C4-2B (cell line): ENCODE measurements at regions not wholly inside any gene's neighbourhood (a gene's known extent, or its start where the extent isn't known, plus 50 kb on each side); places are given as distances from the start of the nearest gene placed in this dataset.

ENCODE experiments used
- CTCF ChIP-seq: fragments of 450-650 bp; conservative IDR thresholded peaks from 2 replicates; pipeline ENCODE4 v1.5.1; 2017; ENCODE audit warnings: mild to moderate bottlenecking
- ZFX ChIP-seq: fragments of 450-650 bp; IDR thresholded peaks from 2 replicates; pipeline ENCODE4 v1.6.1; 2017

DNA sequence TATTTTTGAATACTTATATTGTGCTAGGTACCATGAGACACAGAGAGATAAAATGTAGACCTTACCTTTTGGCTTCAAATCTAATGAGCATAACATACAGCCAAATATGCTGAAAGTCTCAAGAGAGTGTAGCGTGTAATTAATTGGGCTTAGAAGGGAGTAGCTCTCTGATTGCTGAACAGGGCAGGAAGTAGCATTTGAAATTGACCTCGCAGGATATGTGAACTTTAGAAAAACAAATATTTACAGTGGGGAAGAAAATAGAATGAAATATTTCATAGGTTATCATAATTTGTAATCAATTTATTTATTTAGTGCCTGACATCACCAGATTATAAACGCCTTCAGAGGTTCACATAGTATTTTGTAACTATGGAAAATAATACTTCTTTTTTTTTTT lies 327.1 kb downstream of the RFC3 start:
- TF ChIP-seq CTCF, result no peak
- no peak for TF ChIP-seq ZFX
